DMS153 treated with DMSO at 0.1 percent for 48 hours (cell line): ENCODE measurements at regions not wholly inside any gene's neighbourhood (a gene's known extent, or its start where the extent isn't known, plus 50 kb on each side); places are given as distances from the start of the nearest gene placed in this dataset.
"Not testable (repeated sequence)": the region's sequence is repeated elsewhere in the genome, so short reads cannot be mapped to it uniquely, and the experiment has no call there.

ENCODE experiments used
- DNase-seq: peaks from one replicate; lab custom pipeline; 2025; ENCODE audit not compliant: unreplicated experiment; lab: John Stamatoyannopoulos, UW

DNA sequence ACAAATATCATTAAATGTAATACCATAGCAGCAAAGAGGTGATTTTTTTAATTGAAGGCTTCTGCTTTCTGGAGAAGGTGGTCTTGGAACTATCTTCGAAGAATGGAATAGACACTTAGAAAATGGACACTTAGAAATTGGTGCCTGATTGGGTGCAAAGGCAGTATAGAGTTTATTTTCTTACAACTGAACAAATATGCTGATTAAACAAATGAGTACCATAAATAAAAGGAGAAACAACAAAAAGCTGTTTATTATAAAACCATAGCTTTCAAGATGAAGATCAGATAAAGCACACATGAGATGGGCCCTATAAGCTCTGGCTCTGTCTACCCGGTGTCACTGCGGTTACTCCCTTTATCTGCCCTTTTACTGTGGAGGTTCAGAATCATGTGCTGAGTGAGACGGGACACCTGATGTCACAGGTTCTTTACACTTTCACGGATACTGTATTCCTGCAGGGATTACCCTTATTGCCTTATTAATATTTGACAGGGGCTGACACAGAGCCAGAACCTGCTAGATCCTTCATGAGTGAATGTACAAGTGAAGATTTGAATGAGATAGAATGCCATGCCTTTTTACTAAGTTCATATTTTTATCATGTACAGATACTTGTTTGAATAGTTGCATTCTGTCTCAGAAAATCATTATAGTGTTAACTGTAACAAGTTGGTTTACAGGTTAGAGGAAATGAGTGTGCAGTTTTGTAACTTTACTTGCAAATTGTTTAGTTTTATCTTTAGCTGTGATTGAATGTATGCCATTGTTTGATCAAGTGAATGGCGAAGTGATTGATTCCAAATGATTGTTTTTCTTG is 477.5 kb upstream of the RGS6 start:
- DNase-seq: no peak

DNA sequence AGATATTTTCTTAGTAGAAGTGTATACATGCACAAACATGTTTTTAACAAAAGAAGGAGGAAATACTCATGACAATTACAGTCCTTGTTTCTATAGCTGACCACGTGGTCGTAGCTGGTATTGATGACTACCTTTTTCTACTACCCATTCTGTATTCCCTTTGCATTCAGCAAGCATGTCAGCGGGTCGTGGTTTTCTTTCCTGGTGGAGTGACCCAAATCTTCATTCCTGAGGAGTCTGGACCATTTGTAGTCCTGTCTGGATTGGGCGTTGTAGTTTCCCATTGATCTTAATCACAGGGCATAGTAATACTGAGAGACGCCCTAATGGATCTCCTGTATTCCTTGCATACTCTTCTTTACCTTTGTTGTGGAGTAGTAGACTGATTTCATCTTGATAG is 472.1 kb upstream of the RGS6 start:
- no peak for DNase-seq

DNA sequence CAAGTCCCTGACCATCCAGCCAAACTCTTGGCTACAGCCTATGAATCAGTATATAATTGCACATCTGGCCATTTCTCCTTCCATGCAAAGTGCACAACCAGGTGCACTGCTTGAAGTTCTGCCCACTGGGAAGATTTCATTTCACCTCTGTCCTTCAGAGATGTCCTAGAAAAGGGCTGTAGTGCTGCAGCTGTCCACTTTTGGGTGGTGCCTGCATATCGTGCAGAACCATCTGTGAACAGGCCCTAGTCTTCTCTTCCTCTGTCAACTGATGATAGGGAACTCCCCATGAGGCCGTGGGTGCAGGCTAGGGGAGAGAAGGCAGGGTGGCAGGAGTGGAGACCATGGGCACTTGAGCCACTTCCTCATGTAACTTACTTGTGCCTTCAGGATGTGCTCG is 470.6 kb upstream of the RGS6 start:
- DNase-seq: not testable (repeated sequence)

DNA sequence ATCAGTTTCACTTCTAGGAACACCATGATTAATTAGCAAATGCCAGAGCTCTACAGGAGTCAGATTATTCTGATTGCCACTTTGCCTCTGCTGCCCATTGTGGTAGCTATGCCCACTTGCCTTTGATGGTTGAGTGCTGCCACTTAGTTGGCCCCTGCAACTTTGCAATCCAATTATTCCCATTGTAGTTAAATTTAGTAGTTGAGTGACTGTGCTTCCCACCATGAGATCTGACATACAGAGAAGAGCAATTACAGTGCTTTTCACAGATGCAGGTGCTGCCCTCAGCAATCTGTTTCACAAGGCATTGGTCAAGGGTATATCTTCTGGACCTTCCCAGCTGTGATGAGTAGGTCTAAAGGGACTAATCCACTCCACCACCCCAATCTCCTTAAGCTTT is 468.4 kb upstream of the RGS6 start:
- no peak for DNase-seq

DNA sequence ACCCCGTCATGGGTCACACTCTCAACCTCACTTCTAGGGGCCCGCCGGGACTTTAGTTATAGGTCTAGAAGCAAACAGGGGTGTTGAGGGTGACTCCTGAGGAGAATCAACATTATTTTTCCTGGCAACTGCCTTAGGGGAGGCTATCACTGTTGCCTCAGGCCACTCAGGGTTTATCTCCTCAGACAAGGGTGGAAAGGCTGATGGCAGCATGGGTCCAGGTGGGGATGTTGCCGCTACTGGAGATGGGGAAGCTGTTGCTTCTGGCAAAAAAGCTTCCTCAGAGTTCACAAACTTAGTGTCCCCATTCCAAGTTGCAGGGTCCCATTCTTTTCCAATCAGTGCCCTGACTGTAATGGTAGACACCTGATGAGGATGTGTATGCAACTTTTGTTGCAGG is 467.4 kb upstream of the RGS6 start:
- no peak for DNase-seq

DNA sequence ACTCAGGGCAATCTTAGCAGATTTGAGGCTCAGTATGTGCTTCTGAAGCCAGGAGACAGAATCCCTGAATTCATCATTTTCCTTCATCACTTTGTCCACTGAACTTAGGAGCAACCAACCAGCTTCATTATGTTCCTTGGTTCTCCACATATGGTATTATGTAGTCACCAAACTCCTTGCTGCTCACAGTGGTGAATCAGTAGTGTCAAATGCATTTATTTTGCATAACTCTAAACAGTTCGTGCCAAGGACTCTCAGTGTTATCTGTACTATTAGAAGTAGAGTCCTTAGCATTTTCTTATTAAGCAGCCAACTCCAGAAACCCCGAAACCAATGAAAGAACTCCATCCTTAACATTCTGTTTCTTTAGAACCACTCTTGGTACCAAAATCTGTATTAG is 466.9 kb upstream of the RGS6 start:
- no peak for DNase-seq

DNA sequence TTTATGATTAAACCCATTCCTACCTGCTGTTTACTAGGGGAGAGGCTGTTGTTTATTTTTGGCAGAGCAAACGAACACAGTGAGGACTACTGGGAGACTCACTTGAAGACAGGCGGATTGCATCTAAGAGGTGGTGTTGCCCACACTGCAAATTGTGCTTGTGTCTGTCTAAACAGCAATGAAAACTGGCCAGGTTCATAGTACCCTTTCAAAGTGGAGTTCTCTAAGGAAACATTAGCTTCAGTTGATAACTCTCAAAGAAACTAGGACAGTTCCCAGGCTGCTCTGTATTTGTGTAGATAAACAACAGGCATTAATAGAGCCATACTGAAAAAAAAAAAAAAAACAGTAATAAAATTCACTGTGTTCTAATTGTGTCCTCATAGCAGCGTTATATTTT is 466.0 kb upstream of the RGS6 start:
- no peak for DNase-seq

DNA sequence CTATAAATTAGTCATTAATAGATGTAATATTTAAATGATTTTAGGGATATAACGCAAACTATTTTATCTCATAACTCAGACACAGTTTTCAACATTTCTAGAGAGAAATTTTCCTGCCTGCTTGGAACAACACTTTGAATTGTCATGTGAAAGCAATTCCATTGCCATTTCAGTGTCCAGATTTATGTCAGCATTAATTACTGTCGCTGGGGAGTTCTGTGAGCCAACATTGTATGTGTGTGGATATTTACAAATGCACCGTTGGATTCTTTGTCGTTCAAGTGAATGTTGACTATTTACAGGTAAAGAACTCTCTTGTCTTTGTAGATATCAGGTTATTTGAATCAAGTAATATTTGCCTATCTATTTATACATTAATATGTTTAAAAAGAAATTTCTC is 465.3 kb upstream of the RGS6 start:
- DNase-seq: no peak

DNA sequence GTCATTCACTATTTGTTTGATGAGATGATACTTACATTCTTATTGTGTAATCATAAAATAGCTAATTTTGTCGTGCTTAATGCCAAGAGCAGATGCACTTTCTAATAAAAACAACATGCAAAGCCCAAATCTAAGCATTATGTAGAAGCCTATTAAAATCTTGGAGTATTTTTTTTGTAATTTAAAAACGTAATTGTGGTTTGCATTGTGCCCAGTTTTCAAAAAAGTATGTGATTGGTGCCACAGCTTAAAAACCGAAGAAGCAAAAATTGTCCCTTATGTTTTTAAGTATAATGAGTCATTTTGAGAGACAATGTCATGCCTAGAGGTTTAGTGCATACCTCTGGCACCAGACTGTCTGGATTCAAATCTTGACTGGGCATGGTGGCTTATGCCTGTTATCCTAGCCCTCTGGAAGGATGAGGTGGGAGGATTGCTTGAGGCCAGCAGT is 464.8 kb upstream of the RGS6 start:
- no peak for DNase-seq

DNA sequence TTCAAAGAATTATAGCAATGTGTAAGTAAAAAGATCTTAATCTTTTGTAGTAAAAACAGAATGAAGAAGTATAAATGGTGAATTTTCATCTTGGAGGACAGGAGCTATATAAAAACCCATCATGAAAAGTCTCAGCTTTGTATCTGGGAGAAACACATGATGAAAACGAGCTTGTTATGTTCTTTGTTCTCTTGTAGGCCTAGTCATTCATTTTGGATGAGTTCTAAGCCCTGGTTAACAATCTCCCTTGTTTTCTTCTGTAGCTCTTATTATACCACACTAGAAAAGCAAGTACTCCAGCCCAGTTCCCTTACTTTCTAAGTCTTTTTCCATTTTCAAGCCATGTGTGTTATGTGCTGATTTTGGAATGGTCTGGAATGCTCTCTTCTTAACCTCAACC is 463.5 kb upstream of the RGS6 start:
- no peak for DNase-seq

DNA sequence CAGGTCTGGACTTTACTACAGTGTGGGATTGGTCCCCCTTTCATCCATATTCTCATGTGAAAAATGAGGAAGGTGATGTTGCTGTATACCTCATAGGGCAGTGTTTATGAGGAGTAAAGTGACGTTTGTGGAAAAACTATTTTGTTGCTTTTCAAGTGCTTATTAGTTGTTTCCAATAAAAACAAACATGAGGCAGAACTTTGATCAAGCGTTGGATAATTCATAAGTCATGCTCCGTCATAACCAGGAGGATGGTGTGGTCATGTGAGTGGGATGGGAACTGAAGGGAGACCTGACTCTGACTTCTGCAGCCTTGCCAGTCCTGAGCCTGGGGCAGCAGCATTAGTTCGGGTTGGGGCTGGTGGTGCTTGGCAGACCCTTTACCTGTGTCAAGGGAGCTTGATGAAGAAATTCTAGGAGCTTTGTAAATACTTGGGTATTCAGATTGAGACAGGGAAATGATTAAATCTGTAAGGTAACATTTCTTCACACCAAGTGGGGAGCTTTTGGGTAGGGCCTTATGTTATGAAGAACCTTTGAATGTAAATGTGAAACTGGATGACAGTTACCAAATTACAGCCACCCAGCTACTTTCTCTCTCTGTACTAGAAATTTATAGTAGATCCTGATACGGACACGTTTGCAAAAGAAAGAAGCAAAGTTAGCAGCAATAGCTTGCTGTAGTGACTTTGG is 462.4 kb upstream of the RGS6 start:
- no peak for DNase-seq

DNA sequence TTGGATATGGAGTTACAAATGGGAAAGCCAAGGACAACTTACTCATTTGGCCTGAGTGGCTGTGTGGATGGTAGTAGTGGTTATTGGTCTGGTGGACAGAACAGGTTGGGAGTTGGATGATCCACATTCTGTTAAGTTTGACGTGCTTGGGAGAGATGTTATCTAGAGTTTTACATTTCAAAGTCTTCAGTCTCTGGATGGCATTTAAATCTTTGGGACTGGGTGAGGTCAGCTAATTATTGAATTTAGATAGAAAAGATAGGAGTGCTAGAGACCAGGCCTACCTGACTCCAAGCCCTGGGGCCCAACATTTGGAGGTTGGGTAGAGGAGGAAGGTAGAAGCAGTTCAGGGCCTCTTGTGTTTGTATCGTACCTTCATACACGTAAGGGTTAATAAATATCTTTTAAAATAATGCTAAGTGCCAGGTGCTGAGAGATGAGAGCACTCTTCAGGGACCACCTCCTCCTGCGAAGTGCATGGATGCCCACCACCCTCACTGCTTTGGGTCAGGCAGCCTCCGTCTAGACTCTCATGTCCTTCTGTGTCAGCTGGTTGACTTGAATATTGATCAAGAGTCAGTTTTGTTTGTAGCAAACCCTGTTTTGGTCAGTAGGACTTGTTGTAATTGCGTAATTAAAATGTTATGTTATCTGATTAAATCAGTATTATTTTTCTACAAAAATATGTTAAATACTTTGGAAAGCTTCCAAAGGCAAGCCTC is 460.4 kb upstream of the RGS6 start:
- DNase-seq: no peak

DNA sequence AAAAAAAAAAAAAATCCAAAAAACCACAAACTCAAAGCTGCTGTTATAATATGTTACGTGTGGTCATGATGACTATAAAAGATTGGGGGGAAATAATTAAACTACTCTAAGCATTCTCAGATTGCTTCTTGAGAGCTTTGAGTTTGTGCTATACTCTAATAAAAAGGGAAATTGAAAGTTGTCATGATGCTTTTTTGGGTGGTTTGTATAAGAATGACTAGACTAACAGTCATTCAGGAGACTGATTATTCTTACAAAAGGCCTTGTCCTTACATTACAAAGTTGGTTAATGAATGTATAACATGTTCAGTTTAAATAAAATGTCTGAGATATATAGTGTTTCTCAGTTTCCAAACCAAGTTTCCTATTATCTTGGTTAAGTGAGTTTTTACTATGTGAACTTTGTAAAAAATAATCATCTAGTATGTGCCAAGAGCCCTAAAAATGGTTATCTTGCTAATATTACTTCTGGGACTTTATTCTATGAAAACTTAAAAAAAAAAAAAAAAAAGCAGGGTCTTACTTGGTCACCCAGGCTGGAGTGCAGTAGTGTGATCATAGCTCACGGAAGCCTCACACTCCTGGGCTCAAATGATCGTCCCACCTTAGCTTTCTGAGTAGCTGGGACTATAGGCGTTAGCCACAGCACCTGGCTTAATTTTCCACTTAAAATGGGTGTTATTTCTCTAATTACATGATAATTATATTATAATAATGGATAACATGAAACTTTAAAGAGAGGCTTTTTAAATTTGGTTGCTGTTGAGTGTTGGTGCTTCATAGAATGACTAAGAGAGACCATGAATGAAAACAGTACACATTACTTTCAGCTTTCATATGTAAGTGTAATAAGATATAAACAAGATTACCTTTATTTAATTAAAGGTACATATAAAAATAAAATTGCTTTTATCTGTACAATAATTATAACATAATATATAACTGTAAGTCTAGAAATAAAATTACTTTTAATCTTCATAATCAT is 459.6 kb upstream of the RGS6 start:
- DNase-seq: no peak

DNA sequence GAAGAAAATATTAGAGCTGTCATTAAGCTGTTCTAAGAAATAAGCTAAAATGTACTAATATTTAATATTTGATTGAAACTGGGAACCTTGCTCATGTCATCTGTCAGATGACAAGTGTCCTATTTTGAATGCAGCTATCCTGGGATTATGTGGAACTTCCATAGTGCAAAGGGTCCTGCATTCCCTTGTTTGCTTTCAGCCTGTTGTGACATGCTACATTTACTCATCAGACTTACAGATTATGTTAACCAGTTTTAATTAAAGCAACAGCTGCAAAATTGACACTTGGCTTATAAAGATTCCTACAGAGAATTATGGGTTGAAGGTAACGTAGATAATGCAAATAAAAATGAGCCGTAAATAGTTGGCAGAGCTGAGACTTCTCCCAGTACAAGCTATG is 458.4 kb upstream of the RGS6 start:
- DNase-seq: no peak

DNA sequence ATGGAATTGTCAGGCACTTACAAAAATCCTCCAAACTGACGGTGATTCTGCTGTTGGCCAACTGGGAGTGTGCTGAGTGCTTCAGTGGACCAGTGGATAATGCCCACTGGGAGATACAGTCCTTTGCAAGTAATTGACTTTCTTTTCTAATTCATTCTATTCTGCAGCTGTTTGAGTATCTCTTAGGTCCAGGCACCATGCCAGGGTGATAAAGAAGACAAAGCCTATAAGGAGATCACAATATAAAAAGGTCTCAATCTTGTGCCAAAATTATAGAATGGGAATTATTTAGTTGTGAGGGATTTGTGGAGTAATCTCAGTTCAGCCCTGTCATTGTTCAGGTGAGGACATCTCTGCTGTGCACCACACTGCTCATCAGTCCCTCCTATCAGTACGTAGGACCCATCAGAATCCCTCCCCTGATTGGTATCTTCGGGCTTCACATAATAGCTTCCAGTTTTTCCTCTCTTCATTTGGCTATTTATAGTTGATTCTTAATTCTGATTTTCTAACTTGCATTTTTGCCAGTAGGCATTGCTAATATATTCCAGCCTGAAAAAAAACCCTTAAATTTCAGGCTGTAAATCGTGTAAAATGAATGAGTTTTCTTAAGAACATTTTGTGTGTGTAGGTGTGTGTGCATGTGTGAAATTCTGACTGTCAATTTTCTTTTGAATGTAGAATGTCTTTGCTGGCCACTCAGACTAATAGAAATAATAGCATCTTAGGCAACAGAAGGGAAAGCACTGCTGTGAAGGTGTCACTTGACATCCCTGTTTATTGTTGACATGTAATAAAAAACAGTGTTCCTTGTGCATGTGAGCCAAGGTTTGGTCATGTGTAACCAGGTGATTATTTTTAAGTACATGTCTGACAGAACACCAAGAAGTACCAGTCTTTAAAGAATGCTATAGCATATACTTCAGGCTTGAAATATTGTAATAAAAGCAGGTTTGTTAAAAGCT is 457.6 kb upstream of the RGS6 start:
- DNase-seq: peak; percentile 55

DNA sequence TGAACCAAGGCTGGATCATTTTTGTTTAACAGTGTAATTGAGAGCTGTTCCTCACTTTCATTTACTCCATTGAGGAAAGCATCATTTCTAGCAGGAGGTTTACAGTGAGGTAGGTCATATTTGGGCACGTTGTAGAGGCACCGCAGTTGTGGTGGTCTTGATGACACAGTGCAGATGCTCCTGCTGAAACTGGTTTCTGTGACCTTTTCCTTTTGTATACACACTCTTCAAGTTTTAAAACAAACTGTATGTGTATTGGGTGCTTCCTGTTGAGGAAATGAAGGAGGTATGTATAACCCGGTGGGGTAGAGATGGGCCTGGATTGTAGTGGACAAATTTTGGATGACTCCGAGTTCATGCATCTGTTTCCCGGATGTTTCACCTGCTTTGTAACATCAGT is 456.3 kb upstream of the RGS6 start:
- no peak for DNase-seq

DNA sequence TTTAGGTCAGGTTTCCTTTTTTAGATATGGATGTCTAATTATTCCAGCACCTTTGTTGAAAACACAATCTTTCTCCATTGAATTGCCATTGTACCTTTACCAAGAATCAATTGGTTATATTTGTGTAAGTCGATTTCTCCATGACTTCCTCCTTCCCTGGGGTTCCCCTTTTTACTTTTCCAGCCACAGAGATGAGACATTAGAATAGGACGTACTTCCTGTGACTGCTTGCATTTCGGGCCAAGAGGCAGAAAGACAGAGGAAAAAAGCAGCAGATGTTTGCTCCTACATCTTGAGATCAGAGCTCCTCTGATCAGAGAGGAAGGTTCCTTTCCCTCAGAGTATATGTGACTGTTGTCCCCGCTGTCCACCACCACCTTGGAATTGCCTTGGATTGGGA is 453.7 kb upstream of the RGS6 start:
- DNase-seq: no peak

DNA sequence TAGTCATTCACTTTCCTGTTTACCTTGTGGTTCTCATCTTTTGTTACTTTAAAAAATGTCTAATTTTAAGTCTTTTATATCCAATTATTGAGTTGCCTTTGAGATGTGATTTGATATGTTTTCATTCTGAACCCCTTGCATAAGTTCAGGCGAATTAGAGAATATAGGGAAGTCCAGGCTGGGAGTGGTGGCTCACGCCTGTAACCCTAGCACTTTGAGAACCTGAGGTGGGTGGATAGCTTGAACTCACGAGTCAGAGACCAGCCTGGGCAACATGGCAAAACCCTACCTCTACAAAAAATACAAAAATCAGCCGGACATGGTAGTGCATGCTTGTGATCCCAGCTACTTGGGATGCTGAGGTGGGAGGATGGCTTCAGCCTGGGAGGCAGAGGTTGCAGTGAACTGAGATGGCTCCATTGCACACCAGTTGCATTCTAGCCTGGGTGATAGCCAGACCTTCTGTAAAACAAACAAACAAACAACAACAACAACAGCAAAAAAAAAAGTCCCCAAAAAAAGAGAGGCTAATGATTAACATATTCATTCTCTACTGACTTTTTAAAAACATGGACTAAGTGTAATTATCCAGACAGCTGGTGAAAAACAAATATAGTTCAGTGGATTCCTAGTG is 451.1 kb upstream of the RGS6 start:
- DNase-seq: no peak

DNA sequence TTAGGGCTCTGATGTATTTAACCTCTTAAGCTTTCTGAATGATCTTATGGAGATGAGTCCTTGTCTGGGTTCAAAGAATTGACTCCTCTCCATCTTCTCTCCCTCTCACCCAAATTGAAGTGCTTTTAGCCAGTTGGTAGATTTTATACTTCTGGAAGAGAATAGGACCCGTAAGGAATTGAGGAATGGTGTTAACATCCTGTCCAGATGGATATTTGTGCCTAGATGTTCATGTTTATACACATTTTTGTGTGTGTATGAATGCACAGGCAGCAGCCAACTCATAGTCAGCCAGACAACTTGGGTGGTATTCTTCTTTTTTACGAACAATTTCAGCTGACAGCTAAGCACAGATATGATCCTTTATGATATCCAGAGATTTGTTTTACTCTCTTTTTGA is 449.6 kb upstream of the RGS6 start:
- no peak for DNase-seq
